NCI-H345 (cell line): ENCODE measurements at regions not wholly inside any gene's neighbourhood (a gene's known extent, or its start where the extent isn't known, plus 50 kb on each side); places are given as distances from the start of the nearest gene placed in this dataset.
A peak's percentile ranks its signal among the peaks of the same experiment; 100 is the strongest.
"Not testable (repeated sequence)": the region's sequence is repeated elsewhere in the genome, so short reads cannot be mapped to it uniquely, and the experiment has no call there.

Experiments
- DNase-seq: peaks from one replicate; lab custom pipeline; 2025; lab: John Stamatoyannopoulos, UW

DNA sequence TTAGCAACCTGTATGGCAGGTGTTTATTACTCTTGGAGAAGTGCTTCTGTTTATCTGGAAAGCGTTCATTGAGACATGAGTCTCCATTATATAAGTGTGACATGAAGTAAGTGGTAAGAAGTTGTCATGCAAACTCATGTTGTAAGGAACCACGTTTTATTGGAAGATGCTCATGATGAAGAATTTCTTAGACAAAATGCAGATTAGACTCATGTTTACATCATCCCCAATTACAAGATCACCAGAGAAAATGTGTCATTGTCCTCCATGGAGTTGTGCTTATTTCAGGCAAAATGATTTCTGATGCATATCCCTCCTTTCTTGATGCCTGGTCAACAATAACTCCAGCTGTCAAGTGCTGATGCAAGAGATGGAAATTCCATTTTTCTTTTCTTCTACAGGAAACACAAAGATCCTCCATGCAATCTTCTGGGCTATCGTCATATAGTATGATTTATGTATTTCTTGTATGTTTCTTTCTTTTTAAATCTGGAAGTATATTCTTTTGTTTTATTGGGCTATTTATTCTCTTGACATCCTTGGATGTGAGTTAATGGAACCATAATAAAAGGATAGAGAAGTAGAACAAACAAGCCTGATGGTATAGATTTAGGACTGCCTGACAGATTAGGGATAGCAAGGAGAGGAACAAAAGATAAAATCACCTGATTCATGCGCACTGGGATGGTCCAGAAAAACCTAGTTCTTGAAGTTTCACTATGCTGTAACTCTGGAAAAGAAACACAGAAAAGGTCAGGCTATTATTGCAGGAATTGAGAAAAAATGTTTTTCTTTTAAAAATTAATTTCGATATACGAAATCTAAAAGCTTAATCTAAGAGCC lies 50.7 kb upstream of the DIAPH3 start:
- no peak for DNase-seq

DNA sequence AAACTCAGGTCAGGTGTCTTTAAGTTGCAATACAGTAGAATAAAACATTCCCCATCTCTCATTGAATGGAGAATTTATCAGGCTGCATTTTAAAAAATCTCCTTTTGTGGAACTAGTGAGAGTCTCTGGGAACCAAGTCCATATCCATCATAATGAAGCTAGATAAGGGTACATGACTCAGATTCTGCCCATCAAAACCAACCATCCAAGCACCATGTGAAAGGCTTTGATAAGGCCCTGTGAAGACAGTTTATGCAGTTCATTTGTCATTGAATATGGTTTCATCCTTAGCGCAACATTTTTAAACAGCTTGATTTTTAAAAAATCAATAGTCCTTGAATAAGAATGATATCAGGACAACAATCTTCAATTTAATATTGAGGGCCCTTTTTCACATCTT lies 56.3 kb upstream of the DIAPH3 start:
- DNase-seq = no peak

DNA sequence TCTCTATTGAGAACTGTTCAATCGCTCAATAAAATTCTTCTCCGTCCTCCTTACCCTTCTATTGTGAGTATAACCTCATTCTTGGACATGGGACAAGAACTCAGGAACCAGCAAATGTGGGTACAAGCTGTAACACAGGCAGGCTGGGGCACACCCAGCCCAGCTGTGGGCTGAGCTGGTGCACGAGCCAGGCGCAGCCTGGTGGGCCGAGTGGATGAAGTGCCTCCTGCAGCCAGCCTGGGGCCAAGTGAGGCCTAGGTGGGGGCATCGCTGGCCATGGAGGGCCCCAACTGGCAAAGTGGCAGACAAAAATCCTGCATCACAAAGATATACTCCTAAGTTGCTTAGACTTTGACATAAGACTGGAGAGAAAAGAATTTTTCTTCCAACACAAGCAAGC lies 57.9 kb upstream of the DIAPH3 start:
- DNase-seq = no peak

DNA sequence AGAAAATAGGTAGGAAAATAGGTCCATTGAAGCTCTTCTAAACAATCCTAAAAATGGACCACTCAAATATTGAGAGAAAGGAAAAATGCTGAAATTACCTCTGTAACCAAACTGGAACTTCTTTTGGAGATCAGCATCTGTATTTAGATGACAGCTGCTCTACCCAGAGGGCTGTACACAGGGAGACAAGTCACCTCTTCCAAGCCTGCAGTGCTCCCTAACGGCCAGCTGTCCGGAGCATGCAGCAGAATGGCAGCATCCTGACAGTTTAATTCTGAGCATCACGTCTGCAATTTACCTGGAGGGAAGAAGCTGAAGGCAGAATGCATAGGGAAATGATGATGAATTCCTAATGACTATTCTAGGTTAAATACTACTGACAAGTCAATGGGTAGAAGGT lies 62.8 kb upstream of the DIAPH3 start:
- DNase-seq = peak; percentile 48

DNA sequence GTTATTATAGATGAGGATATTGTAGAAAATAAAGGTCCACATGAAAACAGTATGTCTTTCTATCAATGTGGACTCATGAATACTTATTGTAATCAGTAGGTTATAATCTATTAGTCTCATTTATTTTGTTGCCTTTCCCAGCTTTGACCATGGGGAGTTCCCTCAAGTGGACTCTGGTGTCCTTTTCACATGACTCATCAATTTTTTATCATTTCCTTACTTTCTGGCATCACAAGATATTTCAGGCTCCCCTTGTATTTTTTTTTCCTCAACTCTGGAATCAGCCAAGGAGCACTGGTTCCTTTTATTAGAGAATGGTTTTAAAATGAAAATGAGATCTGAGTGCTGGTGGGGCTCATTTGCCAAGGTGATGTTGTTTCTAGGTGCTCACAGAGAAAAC lies 63.4 kb upstream of the DIAPH3 start:
- DNase-seq = no peak

DNA sequence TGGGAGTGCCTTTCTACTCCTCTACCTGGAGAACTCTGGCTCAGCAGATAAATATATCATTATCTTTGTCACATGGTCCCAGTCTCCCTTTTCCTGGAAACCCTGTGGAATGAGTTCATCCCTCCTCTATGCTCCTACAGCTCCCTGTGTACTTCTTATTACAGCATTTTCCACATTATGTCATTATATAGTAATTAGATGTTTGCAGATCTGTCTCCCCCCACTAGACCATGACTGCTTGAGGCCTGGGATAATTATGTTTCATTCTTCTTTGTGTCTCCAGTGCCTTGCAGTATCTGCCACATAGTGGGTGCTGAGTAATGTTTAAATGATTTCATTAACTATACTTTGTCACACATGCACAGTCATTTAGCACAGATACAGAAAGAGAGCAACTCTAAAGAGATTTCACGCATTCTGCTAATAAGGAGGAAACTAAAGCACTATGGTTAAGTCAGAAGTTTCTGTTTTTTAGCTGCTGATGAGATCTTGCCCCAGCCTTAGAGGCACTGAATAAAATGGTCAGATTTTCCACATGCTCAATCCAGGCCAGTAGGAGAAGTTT lies 66.1 kb upstream of the DIAPH3 start:
- DNase-seq = peak; percentile 19

DNA sequence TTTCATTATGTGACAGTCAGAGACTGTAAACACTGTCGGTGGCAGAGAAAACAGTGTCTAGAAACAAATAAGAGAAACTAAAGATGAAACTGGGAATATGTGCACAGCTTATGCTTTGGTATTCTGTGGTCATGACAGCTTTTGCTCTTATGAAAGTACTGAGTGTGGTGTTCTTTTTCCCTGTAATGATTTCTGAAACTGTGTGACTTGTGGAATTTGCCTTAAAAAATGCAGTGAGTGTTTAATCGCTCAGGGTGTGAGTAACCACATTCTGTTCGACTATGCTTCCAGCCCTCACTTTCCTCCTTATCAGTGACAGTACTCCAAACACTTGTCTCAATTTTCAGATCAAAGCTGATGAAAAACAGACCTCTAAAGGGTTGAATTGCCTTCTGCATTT lies 66.9 kb upstream of the DIAPH3 start:
- no peak for DNase-seq

- DNase-seq = peak; percentile 14
Observed at GRCh38 chr13:60242043-60242595, 78.4 kb upstream of the DIAPH3 start.

DNA sequence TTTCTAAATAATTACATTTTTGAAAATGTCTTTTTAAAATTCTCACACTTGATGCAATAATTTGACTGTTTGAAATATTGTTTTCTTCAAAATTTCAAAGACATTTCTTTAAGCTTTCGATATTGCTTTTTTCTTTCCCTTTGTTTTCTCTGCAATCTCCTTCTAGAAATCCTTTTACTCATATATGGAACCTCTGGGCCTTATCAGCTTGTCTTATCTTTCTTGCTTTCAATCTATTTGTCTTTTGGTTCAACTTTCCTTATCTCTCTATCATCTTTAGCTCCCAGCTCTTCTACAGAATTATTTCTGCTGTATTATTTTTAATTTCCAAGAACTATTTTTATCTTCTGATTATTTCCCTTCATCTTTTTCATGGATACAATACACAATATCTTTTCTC lies 80.7 kb upstream of the DIAPH3 start:
- no peak for DNase-seq

DNA sequence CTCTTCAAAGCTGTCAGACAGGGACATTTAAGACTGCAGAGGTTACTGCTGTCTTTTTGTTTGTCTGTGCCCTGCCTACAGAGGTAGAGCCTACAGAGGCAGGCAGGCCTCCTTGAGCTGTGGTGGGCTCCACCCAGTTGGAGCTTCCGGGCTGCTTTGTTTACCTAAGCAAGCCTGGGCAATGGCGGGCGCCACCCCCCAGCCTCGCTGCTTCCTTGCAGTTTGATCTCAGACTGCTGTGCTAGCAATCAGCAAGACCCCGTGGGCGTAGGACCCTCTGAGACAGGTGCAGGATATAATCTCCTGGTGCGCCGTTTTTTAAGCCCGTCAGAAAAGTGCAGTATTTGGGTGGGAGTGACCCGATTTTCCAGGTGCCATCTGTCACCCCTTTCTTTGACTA lies 87.7 kb upstream of the DIAPH3 start:
- not testable (repeated sequence) for DNase-seq

DNA sequence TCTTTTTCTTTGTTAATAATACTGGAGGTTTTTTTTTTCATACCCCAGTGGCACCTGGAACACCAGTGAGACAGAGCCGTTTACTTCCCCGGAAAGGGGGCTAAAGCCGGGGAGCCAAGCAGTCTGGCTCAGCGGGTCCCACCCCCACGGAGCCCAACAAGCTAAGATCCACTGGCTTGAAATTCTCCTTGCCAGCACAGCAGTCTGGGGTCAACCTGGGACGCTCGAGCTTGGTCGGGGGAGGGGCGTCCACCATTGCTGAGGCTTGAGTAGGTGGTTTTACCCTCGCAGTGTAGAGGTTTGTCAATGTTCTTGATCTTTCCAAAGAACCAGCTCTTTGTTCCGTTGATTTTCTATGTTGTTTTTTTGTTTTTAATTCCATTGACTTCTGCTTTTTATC lies 94.6 kb upstream of the DIAPH3 start:
- no peak for DNase-seq

GRCh38 chr13:60260440-60260839 lies 96.7 kb upstream of the DIAPH3 start:
- peak; percentile 79 for DNase-seq

DNA sequence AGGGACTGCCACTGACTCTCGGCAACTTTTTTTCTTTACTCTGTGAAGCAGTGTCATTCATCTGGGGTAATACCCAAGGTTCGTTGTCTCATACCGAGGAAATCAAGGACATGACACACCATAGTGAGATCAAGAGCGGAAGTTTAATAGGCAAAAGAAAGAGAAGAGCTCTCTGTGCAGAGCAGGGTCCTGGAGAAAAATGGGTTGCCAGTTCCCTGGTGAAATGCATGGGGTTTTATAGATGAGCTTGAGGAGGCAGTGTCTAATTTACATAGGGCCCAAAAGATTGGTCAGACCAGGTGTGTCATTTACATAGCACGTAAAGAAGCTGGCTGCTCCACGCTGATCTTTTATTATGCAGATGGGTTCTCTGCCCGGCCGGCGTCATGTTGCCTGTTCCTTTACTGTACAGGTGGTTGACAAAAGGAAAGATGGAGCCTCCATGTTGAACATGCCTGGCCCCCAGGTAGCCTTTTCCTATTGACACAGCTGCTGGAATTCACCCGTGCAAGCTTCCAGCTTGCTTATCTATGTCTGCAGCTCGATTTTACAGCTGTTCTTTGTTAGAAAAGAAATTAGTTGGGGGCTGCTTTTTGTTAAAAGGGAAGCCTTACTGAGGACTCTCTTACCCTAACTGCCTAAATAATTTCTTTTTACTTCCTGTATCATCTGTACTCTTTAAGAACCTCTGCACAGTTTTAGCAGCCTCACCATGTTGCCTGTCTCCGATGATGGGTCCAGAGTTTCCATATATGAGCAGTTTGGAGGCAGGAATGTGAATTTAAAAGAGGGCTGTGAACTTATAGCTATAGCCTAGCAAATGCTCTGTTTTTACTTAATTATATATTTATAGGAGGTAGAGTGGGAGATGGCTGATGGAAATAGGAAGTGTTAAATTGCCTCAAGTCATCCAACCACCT lies 98.0 kb upstream of the DIAPH3 start:
- DNase-seq = peak; percentile 99

DNA sequence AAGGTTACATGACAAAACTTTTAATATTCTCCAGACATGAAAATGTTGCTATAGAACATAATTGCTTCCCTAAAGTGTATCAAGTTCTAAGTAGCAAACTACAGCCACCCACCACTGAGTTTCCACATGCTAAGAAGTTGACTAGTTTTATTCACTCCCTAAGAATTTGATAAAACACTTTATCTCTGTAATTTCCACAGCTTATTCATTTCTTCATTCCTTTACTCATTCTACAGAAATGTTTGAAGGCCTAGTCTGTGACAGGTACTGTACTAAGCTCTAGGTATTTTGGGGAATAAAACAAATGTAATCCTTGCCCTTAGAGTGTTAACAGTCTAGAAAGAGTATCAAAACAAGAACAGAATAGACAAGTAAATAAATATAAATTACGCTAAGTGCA lies 101.8 kb upstream of the DIAPH3 start:
- no peak for DNase-seq

- peak; percentile 51 for DNase-seq
Observed at GRCh38 chr13:60267498-60268202, 103.9 kb upstream of the DIAPH3 start.

DNA sequence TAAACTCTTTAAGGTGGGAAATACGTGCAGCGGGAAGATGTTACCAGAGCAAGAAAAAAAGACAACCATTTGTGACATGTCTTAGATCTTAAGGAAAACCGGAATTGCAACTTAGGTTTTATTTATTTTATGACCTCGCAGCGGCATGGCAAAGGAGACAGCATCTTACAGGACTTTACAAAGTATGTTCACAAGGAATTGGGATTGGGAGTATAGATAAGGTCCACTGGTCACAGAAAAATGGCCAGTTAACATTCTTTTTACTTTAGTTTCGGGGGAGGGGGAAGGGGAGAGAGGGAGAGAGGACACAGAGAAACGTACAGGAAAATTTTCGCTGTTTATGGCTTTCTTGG lies 104.5 kb upstream of the DIAPH3 start:
- DNase-seq = no peak

DNA sequence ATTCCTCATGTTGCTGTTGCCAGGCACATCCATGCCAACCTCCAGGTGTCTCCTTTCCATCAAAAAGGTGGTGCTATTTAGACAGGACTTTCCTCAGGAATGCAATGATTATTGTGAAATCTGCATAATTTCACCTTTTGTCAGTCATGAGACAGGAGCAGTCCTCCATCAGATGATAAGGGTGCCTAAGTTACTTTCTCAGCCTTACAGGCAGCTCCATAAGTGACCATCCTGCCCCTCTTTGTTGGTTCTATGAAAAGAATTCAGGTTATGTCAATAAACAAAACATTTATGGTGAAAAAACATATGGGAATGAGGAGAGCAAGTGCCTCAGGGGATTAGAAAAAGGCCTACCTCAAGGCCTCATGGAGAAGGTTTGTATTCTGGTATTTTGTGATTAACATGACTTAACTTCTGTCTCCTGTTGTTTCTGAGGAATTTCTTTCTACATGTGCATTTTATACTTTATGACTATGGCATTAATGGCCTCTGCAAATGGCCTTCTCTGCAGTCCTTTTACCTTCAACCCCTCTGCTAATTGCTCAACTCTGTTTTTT lies 110.3 kb upstream of the DIAPH3 start:
- DNase-seq = no peak

DNA sequence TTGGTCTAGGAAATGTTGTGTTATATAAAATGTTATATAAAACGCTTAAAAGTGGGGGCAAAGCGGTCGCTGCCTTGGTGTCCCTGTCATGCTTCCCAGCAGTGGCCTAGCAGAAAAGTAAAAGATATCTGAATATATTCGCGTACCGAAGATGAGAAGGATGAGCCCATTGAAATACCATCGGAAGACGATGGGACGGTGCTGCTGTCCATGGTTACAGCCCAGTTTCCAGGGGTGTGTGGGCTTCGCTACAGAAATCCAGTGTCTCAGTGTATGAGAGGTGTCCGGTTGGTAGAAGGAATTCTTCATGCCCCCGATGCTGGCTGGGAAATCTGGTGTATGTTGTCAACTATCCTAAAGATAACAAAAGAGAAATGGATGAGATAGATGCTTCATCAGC lies 110.9 kb upstream of the DIAPH3 start:
- DNase-seq = no peak

GRCh38 chr13:60275208-60275607 lies 111.5 kb upstream of the DIAPH3 start:
- DNase-seq = no peak

DNA sequence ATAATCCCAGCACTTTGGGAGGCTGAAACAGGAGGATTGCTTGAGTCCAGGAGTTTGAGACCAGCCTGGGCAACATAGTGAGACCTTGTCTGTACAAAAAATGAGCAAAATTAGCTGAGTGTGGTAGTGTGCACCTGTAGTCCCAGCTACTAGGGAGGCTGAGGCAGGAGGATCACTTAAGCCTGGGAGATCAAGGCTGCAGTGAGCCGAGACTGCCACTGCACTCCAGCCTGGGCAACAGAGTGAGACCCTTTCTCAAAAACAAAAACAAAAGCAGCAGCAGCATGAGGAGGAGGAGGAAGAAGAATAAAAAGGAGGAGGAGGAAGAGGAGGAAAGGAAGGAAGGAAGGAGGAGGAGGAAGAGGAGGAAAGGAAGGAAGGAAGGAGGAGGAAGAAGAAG lies 116.5 kb upstream of the TDRD3 start:
- DNase-seq = not testable (repeated sequence)

GRCh38 chr13:60282186-60282585 lies 114.8 kb upstream of the TDRD3 start:
- DNase-seq = peak; percentile 69

- DNase-seq = peak; percentile 86
Observed at GRCh38 chr13:60282708-60283107, 114.3 kb upstream of the TDRD3 start.
